ENCODE measurements at regions not wholly inside any gene's neighbourhood (a gene's known extent, or its start where the extent isn't known, plus 50 kb on each side); places are given as distances from the start of the nearest gene placed in this dataset.

DNA sequence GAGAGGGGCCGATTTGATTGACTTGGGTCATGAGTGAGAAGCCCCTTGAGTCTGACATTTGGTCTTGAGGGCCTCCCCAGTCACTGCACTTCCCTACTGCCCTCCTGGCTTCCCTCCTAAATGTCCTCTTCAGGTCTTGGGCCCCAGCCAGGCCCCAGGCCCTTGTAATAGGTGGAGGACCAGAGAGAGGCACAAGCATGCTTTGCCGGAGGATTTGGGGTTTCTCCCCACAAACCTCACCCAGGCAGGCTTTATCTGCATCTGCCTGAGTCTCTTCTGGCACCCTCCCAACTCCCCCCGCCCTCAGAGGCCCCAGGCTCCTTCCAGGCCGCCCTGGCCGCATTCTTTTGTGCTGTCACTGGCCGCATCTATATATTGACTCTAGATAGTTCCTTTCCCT, 270.7 kb downstream of the HAUS1 start:
- no peak overlapping the region for H2AFZ ChIP-seq (ENCODE audit: low read length)
- TF ChIP-seq EZH2phosphoT487 (IDR thresholded peaks at IDR 0.05; ENCODE audit: low read length) = no peak
- no peak for TF ChIP-seq EZH2 (optimal IDR thresholded peaks at IDR 0.05; ENCODE audit: low read depth, low read length)
- no peak for TF ChIP-seq CTCF (IDR thresholded peaks at IDR 0.05; ENCODE audit: low read length)
- H3K36me3 ChIP-seq (replicated peaks; ENCODE audit: insufficient read depth, low read length) = no peaks in the 10 kb centered on the region
- H3K4me2 ChIP-seq (ENCODE audit: low read depth, low read length) = no peak overlapping the region
- H3K27ac ChIP-seq (ENCODE audit: low read length) = no peak overlapping the region
- no peaks in the 10 kb centered on the region for H3K4me1 ChIP-seq (ENCODE audit: low read length)
- H4K20me1 ChIP-seq (ENCODE audit: insufficient read depth, low read length) = no peaks in the 10 kb centered on the region
- no peaks in the 10 kb centered on the region for H3K79me2 ChIP-seq (ENCODE audit: low read length)
- no peaks in the 10 kb centered on the region for H3K9me3 ChIP-seq (replicated peaks; ENCODE audit: insufficient read depth, low read length)
- DNase-seq = peak; percentile 24
- no peaks in the 10 kb centered on the region for H3F3A ChIP-seq (ENCODE audit: insufficient read depth, low read length)
- no peak overlapping the region for H3K4me3 ChIP-seq (ENCODE audit: low read length)
- no peaks in the 10 kb centered on the region for H3K9me2 ChIP-seq (replicated peaks; ENCODE audit: insufficient read depth, low read length)
- H3K9ac ChIP-seq (ENCODE audit: low read length) = no peak overlapping the region
- H3K27me3 ChIP-seq (replicated peaks; ENCODE audit: insufficient read depth, low read length) = no peaks in the 10 kb centered on the region

DNA sequence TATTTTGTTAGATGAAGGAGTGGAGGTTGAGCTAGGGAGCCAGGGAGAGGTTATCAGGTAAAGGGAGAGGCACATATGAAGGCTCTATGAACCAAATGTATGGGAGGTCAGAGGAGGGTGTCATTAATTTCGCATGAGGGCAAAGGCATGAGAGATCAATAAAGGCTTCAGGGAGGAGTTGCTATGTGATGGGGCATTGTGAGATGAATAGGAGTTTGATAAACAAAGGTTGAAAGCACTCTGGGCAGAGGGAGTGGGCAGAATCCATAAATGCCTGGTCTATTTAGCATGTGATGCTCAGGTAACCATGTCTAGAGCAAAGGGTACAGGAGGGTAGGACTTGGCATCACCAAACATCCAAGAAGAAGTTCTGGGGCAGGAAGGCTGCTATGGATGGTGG, 273.4 kb downstream of the HAUS1 start:
- no peaks in the 10 kb centered on the region for H3K9me3 ChIP-seq (replicated peaks; ENCODE audit: insufficient read depth, low read length)
- no peaks in the 10 kb centered on the region for H3F3A ChIP-seq (ENCODE audit: insufficient read depth, low read length)

GRCh38 chr18:46378126-46378863, 274.1 kb downstream of the HAUS1 start:
- no peak for DNase-seq
- Histone ChIP-seq H3K9me2 (replicated peaks; ENCODE audit: insufficient read depth, low read length) (no peaks in the 10 kb centered on the region), H3K4me2 (ENCODE audit: low read depth, low read length) (no peak overlapping the region), H4K20me1 (ENCODE audit: insufficient read depth, low read length) (no peaks in the 10 kb centered on the region), H3F3A (ENCODE audit: insufficient read depth, low read length) (no peaks in the 10 kb centered on the region), H3K4me1 (ENCODE audit: low read length) (no peaks in the 10 kb centered on the region), H3K9ac (ENCODE audit: low read length) (no peak overlapping the region), H3K27me3 (replicated peaks; ENCODE audit: insufficient read depth, low read length) (no peaks in the 10 kb centered on the region), H3K4me3 (ENCODE audit: low read length) (no peak overlapping the region), H3K36me3 (replicated peaks; ENCODE audit: insufficient read depth, low read length) (no peaks in the 10 kb centered on the region), H3K9me3 (replicated peaks; ENCODE audit: insufficient read depth, low read length) (no peaks in the 10 kb centered on the region), H3K79me2 (ENCODE audit: low read length) (no peaks in the 10 kb centered on the region), H2AFZ (ENCODE audit: low read length) (no peak overlapping the region), H3K27ac (ENCODE audit: low read length) (no peak overlapping the region)
- TF ChIP-seq EZH2 (optimal IDR thresholded peaks at IDR 0.05; ENCODE audit: low read depth, low read length) = no peak
- TF ChIP-seq EZH2phosphoT487 (IDR thresholded peaks at IDR 0.05; ENCODE audit: low read length) = no peak
- no peak for TF ChIP-seq CTCF (IDR thresholded peaks at IDR 0.05; ENCODE audit: low read length)

More for the DNA sequence above, 273.4 kb downstream of the HAUS1 start:
- H4K20me1 ChIP-seq (ENCODE audit: insufficient read depth, low read length) = no peaks in the 10 kb centered on the region
- no peaks in the 10 kb centered on the region for H3K36me3 ChIP-seq (replicated peaks; ENCODE audit: insufficient read depth, low read length)
- no peak overlapping the region for H3K27ac ChIP-seq (ENCODE audit: low read length)
- H3K9ac ChIP-seq (ENCODE audit: low read length) = no peak overlapping the region
- H3K9me2 ChIP-seq (replicated peaks; ENCODE audit: insufficient read depth, low read length) = no peaks in the 10 kb centered on the region
- no peaks in the 10 kb centered on the region for H3K79me2 ChIP-seq (ENCODE audit: low read length)
- H3K4me1 ChIP-seq (ENCODE audit: low read length) = no peaks in the 10 kb centered on the region
- H3K4me2 ChIP-seq (ENCODE audit: low read depth, low read length) = no peak overlapping the region
- TF ChIP-seq EZH2phosphoT487 (IDR thresholded peaks at IDR 0.05; ENCODE audit: low read length) (no peak), CTCF (IDR thresholded peaks at IDR 0.05; ENCODE audit: low read length) (no peak), EZH2 (optimal IDR thresholded peaks at IDR 0.05; ENCODE audit: low read depth, low read length) (no peak)
- no peaks in the 10 kb centered on the region for H3K27me3 ChIP-seq (replicated peaks; ENCODE audit: insufficient read depth, low read length)
- H2AFZ ChIP-seq (ENCODE audit: low read length) = no peak overlapping the region
- DNase-seq = no peak
- no peak overlapping the region for H3K4me3 ChIP-seq (ENCODE audit: low read length)

All from MM.1S (cell line).